ENCODE measurements at regions not wholly inside any gene's neighbourhood (a gene's known extent, or its start where the extent isn't known, plus 50 kb on each side); places are given as distances from the start of the nearest gene placed in this dataset.

DNA sequence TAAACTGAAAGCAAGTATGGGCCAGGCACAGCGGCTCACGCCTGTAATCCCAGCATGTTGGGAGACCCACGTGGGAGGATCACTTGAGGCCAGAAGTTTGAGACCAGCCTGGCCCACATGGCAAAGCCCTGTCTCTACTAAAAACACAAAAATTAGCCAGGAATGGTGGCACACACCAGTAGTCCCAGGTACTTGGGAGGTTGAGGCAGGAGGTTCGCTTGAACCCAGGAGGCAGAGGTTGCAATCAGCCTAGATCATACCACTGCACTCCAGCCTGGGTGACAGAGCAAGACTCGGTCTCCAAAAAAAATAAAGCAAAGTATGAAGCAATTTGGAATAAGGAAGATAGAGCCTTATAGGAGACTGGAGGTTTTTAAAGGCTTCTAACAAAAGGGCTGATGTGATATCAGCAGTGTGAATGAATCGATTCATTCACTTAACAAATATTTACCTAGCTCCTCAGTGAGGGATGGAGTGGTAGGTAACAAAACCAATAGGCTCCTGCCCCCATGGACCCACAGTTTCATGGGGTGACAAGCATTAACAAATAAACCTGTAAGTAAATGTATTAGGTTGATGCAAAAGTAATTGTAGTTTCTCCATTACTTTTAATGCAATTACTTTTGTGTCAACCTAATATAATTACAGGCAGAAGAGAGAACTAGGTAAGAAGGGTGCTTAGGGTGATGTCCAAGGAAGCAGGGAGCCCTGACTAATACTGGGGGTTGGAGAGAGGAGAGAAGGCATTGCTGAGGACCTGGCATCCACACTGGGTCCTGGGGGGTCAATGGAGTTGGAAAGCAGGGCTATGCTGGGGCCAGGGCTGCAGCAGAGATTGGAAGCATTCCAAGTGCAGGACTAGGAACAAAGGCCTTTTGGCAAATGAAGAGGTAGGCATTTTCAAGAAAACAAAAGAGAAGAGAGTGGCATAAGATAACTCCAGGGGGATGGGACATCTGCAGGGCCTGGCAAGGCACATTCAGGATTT is 195.4 kb upstream of the ARL4C start:
- no peak overlapping the region for H3K14ac ChIP-seq (ENCODE audit: insufficient read depth, low read length)
- H3T11ph ChIP-seq (ENCODE audit: low read length): no peak overlapping the region
- DNase-seq: no peak
- H2BK15ac ChIP-seq (ENCODE audit: low read depth, low read length): no peak overlapping the region
- no peak overlapping the region for H3K4ac ChIP-seq (ENCODE audit: low read depth, low read length)
- H2BK5ac ChIP-seq (ENCODE audit: insufficient read length, low read length): no peak overlapping the region
- H2BK12ac ChIP-seq (ENCODE audit: insufficient read length, low read depth, low read length): no peak overlapping the region
- no peak overlapping the region for H4K91ac ChIP-seq (ENCODE audit: insufficient read length, low read depth, low read length)
- H3K27me3 ChIP-seq (ENCODE audit: insufficient read depth, low read length): no peaks in the 10 kb centered on the region
- no peak overlapping the region for H3K18ac ChIP-seq (ENCODE audit: insufficient read length, low read depth, low read length)
- peaks cover 25 to 45% (median 28%) of the 10 kb centered on the region in 3 experiments for H3K36me3 Mint-ChIP-seq (ENCODE audit: insufficient read depth in 1 of 3, low read depth in 3 of 3)
- H3K9ac ChIP-seq (ENCODE audit: extremely low read depth, insufficient read length, low read length): no peak overlapping the region
- H3K4me1 ChIP-seq (ENCODE audit: insufficient read depth, low read length): peaks cover 5% of the 10 kb centered on the region; the same call in 1 of the 2 replicates
- H3K79me2 ChIP-seq (ENCODE audit: insufficient read depth, low read length): no peaks in the 10 kb centered on the region
- no peak overlapping the region for H2BK20ac ChIP-seq (ENCODE audit: low read depth, low read length, poor library complexity, severe bottlenecking)
- no peak overlapping the region for H3K4me3 Mint-ChIP-seq
- no peak overlapping the region for H4K5ac ChIP-seq (ENCODE audit: insufficient read length, low read depth, low read length)
- H3K23me2 ChIP-seq (ENCODE audit: insufficient read length, low read depth, low read length, poor library complexity, severe bottlenecking): no peaks in the 10 kb centered on the region
- no peak overlapping the region for H3K27ac ChIP-seq (ENCODE audit: insufficient read length, low read depth, low read length)
- peak overlapping the region in 2 of 3 experiments; percentile 32 to 41; a peak in 3 of 7 replicates for H3K27ac Mint-ChIP-seq
- WGBS (ENCODE audit: extremely low coverage, insufficient read length, low lambda C conversion rate): no CpG with 5 or more reads among the region's 6 CpGs
- no peak overlapping the region for H4K8ac ChIP-seq (replicated peaks; ENCODE audit: insufficient read length, low read depth, low read length)
- TF ChIP-seq, protein P1, sequence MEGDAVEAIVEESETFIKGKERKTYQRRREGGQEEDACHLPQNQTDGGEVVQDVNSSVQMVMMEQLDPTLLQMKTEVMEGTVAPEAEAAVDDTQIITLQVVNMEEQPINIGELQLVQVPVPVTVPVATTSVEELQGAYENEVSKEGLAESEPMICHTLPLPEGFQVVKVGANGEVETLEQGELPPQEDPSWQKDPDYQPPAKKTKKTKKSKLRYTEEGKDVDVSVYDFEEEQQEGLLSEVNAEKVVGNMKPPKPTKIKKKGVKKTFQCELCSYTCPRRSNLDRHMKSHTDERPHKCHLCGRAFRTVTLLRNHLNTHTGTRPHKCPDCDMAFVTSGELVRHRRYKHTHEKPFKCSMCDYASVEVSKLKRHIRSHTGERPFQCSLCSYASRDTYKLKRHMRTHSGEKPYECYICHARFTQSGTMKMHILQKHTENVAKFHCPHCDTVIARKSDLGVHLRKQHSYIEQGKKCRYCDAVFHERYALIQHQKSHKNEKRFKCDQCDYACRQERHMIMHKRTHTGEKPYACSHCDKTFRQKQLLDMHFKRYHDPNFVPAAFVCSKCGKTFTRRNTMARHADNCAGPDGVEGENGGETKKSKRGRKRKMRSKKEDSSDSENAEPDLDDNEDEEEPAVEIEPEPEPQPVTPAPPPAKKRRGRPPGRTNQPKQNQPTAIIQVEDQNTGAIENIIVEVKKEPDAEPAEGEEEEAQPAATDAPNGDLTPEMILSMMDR (conservative IDR thresholded peaks at IDR 0.05): no peak
- peaks cover 7% of the 10 kb centered on the region for H4K20me1 ChIP-seq (ENCODE audit: control insufficient read depth, insufficient read depth, insufficient read length)
- H2BK120ac ChIP-seq (ENCODE audit: low read depth, low read length, poor library complexity, severe bottlenecking): no peak overlapping the region
- peaks cover 33 to 34% of the 10 kb centered on the region in 2 experiments for H3K9me3 Mint-ChIP-seq
- no peak overlapping the region for H3K56ac ChIP-seq (ENCODE audit: insufficient read length, low read depth, low read length)
- H3K23ac ChIP-seq (ENCODE audit: insufficient read length, low read depth, low read length): no peak overlapping the region
- H3K4me2 ChIP-seq (ENCODE audit: insufficient read depth, insufficient read length, low read length): no peak overlapping the region
- H2AFZ ChIP-seq (ENCODE audit: low read length): no peak overlapping the region
- no peak overlapping the region for H2AK5ac ChIP-seq (ENCODE audit: insufficient read length, low read length)
- no peaks in the 10 kb centered on the region for H3K79me1 ChIP-seq (ENCODE audit: insufficient read depth, low read depth, low read length, poor library complexity, severe bottlenecking)
- H3K9me3 ChIP-seq (ENCODE audit: control insufficient read depth, low read depth, low read length): peaks cover 21% of the 10 kb centered on the region
- H3K27me3 Mint-ChIP-seq (ENCODE audit: low read depth): no peaks in the 10 kb centered on the region; the same call in none of the 2 replicates
- peaks cover 23 to 36% of the 10 kb centered on the region in 2 experiments for H3K4me1 Mint-ChIP-seq
